Sigmoid colon (tissue), 4 donors: ENCODE measurements at regions not wholly inside any gene's neighbourhood (a gene's known extent, or its start where the extent isn't known, plus 50 kb on each side); places are given as distances from the start of the nearest gene placed in this dataset.

ENCODE experiments used
- CTCF ChIP-seq, 4 experiments: fragments of 450-650 bp in 3 of 4; fragments of 200-600 bp in 1 of 4; IDR thresholded peaks; one replicate each; pipeline ENCODE4 v1.5.1; 2016 to 2019; ENCODE audit warnings: antibody characterized with exemption in 4 of 4, mild to moderate bottlenecking in 3 of 4, moderate library complexity in 2 of 4
- EP300 ChIP-seq, 4 donors: sonication (generic); formaldehyde crosslinking; IDR thresholded peaks; one replicate each; pipeline ENCODE4 v1.6.1; 2017; ENCODE audit warnings: antibody characterized with exemption in 4 of 4
- POLR2AphosphoS5 ChIP-seq, 4 donors: sonication (generic); formaldehyde crosslinking; IDR thresholded peaks; one replicate each; pipeline ENCODE4 v1.6.1; 2017; ENCODE audit warnings: antibody characterized with exemption in 4 of 4

GRCh38 chr13:29980339-29980738 is 129.9 kb upstream of the UBL3 start:
- TF ChIP-seq CTCF (IDR thresholded peaks at IDR 0.05): no peak
- no peak for TF ChIP-seq POLR2AphosphoS5 (IDR thresholded peaks at IDR 0.05)
- no peak for TF ChIP-seq EP300 (IDR thresholded peaks at IDR 0.05)
